OCI-LY7 (cell line): ENCODE measurements at regions not wholly inside any gene's neighbourhood (a gene's known extent, or its start where the extent isn't known, plus 50 kb on each side); places are given as distances from the start of the nearest gene placed in this dataset.

Experiments
- BruUV-seq: library from RNA; stranded (reverse); fragments of 400-500 nt; replicated peaks from 2 replicates; lab custom pipeline; 2021; lab: Mats Ljungman, UMichigan
- CTCF ChIA-PET: fragments of 300-600 bp; sonication (Branson Sonifier 250); formaldehyde crosslinking; loops from one replicate; lab custom pipeline; 2022; ENCODE audit warnings: antibody characterized with exemption; ENCODE audit not compliant: unreplicated experiment; lab: Charles Lee
- POLR2A ChIA-PET: fragments of 300-600 bp; sonication (Branson Sonifier 250); formaldehyde crosslinking; loops from one replicate; lab custom pipeline; 2022; ENCODE audit warnings: antibody characterized with exemption; lab: Charles Lee
- DNase-seq: peaks from one replicate; pipeline ENCODE4 v3.0.0-alpha.2; 2015; ENCODE audit warnings: low spot score
- H2AFZ ChIP-seq: fragments of 200-600 bp; sonication (generic), shearing (Covaris generic); 2 replicates; pipeline ENCODE4 v1.6.1; 2014; ENCODE audit warnings: mild to moderate bottlenecking, antibody characterized with exemption, low read length, moderate library complexity
- H3K27ac ChIP-seq: fragments of 200-600 bp; sonication (generic); 2 replicates; pipeline ENCODE4 v1.5.1; 2014; ENCODE audit warnings: mixed run types, low read depth, mild to moderate bottlenecking, moderate library complexity, low read length, inconsistent platforms; ENCODE audit not compliant: poor library complexity, severe bottlenecking
- H3K36me3 ChIP-seq: fragments of 200-600 bp; sonication (generic); 2 replicates; pipeline ENCODE4 v1.6.1; 2014; ENCODE audit warnings: mild to moderate bottlenecking, antibody characterized with exemption, low read length, moderate library complexity, mixed read lengths; ENCODE audit not compliant: insufficient read depth
- H3K4me1 ChIP-seq: fragments of 200-600 bp; sonication (generic); 2 replicates; pipeline ENCODE4 v1.5.1; 2014; ENCODE audit warnings: mild to moderate bottlenecking, low read length; ENCODE audit not compliant: insufficient read depth, poor library complexity, severe bottlenecking
- H3K4me2 ChIP-seq: fragments of 200-600 bp; sonication (generic); 2 replicates; pipeline ENCODE4 v1.6.1; 2014; ENCODE audit warnings: mild to moderate bottlenecking, low read length
- H3K4me3 ChIP-seq: fragments of 200-600 bp; sonication (generic); 2 replicates; pipeline ENCODE4 v1.5.1; 2014; ENCODE audit warnings: mild to moderate bottlenecking, low read depth, low read length; ENCODE audit not compliant: poor library complexity, severe bottlenecking
- H3K79me2 ChIP-seq: fragments of 200-600 bp; sonication (generic); 2 replicates; pipeline ENCODE4 v1.6.1; 2016; ENCODE audit warnings: low read depth, mild to moderate bottlenecking, low read length, moderate library complexity, mixed read lengths; ENCODE audit not compliant: insufficient read depth
- H3K9me2 ChIP-seq: fragments of 200-600 bp; sonication (generic); 2 replicates; pipeline ENCODE4 v1.6.1; 2016; ENCODE audit warnings: mild to moderate bottlenecking, low read length, mixed read lengths; ENCODE audit not compliant: insufficient read depth
- H3K9me3 ChIP-seq: fragments of 200-600 bp; sonication (generic); 2 replicates; pipeline ENCODE4 v1.6.1; 2014; ENCODE audit warnings: mild to moderate bottlenecking, mixed run types, low read length, mixed read lengths
- H4K20me1 ChIP-seq: fragments of 200-600 bp; sonication (generic); 2 replicates; pipeline ENCODE4 v1.6.1; 2014; ENCODE audit warnings: mild to moderate bottlenecking, antibody characterized with exemption, low read length, moderate library complexity, mixed read lengths; ENCODE audit not compliant: insufficient read depth
- EZH2phosphoT487 ChIP-seq: fragments of 200-600 bp; sonication (generic); IDR thresholded peaks from 2 replicates; pipeline ENCODE4 v1.6.1; 2018; ENCODE audit warnings: low read depth, borderline replicate concordance, mild to moderate bottlenecking, mixed run types, antibody characterized with exemption, low read length, moderate library complexity, mixed read lengths
- intact Hi-C: fragments of 100-400 bp; cut with micrococcal nuclease; formaldehyde crosslinking; loops from one replicate; pipeline ENCODE4 v1.10.0; 2022; ENCODE audit not compliant: unreplicated experiment
- TF ChIP-seq, protein P1 (sequence below): fragments of 200-600 bp; sonication (generic); conservative IDR thresholded peaks from 2 replicates; pipeline ENCODE4 v1.5.1; 2014; ENCODE audit warnings: mild to moderate bottlenecking, antibody characterized with exemption, low read length, moderate library complexity, mixed read lengths

GRCh38 chr16:82360024-82360783 is 190.2 kb upstream of the MPHOSPH6 start:
- CTCF ChIA-PET = no interaction called here
- no TSS peak for BruUV-seq
- Histone ChIP-seq H3K36me3 (no peaks in the 10 kb centered on the region), H3K79me2 (no peaks in the 10 kb centered on the region), H3K27ac (no peak overlapping the region), H3K4me3 (no peak overlapping the region), H3K4me1 (no peaks in the 10 kb centered on the region), H4K20me1 (no peaks in the 10 kb centered on the region), H3K4me2 (no peak overlapping the region), H3K9me2 (no peaks in the 10 kb centered on the region), H3K9me3 (no peaks in the 10 kb centered on the region), H2AFZ (no peak overlapping the region)
- POLR2A ChIA-PET = interaction anchor here (0.5 kb wide), 1 partner anchor 1260 kb away, joined by 5 read pairs; no protein-coding TSS in a partner anchor
- no peak for TF ChIP-seq EZH2phosphoT487
- no peak for DNase-seq
- intact Hi-C loops = no loop called here

- no peaks in the 10 kb centered on the region for H3K36me3 ChIP-seq
- CTCF ChIA-PET = no interaction called here
These were observed 188.7 kb upstream of the MPHOSPH6 start for GRCh38 chr16:82358606-82359221.

DNA sequence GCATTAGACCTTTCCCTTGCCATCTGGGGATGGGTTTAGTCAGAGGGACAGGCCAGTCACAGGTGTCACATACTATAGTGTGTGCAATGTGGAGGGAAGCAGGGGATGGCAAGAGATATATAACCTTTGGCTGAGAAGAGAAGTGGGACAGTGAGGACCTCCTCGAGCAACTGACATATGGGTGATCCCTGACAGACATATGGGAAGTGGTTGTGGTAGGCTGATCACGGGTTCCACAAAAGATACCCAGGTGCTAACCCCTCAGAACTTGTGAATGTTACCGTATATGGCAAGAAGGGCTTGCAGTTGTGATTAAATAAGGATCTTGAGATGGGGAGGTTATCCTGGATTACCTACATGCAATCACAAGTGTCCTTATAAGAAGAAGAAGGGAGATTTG is 188.1 kb upstream of the MPHOSPH6 start:
- Histone ChIP-seq H4K20me1 (no peaks in the 10 kb centered on the region), H3K4me3 (no peak overlapping the region), H3K4me1 (no peaks in the 10 kb centered on the region), H3K27ac (no peak overlapping the region), H3K4me2 (no peak overlapping the region), H3K9me3 (no peaks in the 10 kb centered on the region), H3K36me3 (no peaks in the 10 kb centered on the region), H3K79me2 (no peaks in the 10 kb centered on the region), H3K9me2 (no peaks in the 10 kb centered on the region), H2AFZ (no peak overlapping the region)
- no TSS peak for BruUV-seq
- POLR2A ChIA-PET = no interaction called here
- no peak for TF ChIP-seq EZH2phosphoT487
- TF ChIP-seq, protein P1, sequence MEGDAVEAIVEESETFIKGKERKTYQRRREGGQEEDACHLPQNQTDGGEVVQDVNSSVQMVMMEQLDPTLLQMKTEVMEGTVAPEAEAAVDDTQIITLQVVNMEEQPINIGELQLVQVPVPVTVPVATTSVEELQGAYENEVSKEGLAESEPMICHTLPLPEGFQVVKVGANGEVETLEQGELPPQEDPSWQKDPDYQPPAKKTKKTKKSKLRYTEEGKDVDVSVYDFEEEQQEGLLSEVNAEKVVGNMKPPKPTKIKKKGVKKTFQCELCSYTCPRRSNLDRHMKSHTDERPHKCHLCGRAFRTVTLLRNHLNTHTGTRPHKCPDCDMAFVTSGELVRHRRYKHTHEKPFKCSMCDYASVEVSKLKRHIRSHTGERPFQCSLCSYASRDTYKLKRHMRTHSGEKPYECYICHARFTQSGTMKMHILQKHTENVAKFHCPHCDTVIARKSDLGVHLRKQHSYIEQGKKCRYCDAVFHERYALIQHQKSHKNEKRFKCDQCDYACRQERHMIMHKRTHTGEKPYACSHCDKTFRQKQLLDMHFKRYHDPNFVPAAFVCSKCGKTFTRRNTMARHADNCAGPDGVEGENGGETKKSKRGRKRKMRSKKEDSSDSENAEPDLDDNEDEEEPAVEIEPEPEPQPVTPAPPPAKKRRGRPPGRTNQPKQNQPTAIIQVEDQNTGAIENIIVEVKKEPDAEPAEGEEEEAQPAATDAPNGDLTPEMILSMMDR = no peak
- intact Hi-C loops = no loop called here
- CTCF ChIA-PET = no interaction called here
- no peak for DNase-seq

More at GRCh38 chr16:82358606-82359221, 188.7 kb upstream of the MPHOSPH6 start:
- intact Hi-C loops = no loop called here
- H3K9me3 ChIP-seq = no peaks in the 10 kb centered on the region
- BruUV-seq = no TSS peak
- no peak for TF ChIP-seq EZH2phosphoT487
- TF ChIP-seq, protein P1 = no peak
- H3K4me1 ChIP-seq = no peaks in the 10 kb centered on the region
- H4K20me1 ChIP-seq = no peaks in the 10 kb centered on the region
- DNase-seq = no peak
- no peaks in the 10 kb centered on the region for H3K79me2 ChIP-seq
- H3K4me2 ChIP-seq = no peak overlapping the region
- POLR2A ChIA-PET = no interaction called here
- H3K27ac ChIP-seq = no peak overlapping the region
- no peak overlapping the region for H3K4me3 ChIP-seq
- no peaks in the 10 kb centered on the region for H3K9me2 ChIP-seq
- H2AFZ ChIP-seq = no peak overlapping the region
